Fibroblast of mammary gland (primary cell): ENCODE measurements at regions not wholly inside any gene's neighbourhood (a gene's known extent, or its start where the extent isn't known, plus 50 kb on each side); places are given as distances from the start of the nearest gene placed in this dataset.
"Not testable (repeated sequence)": the region's sequence is repeated elsewhere in the genome, so short reads cannot be mapped to it uniquely, and the experiment has no call there.

Experiments
- DNase-seq: peaks from one replicate; pipeline ENCODE4 v3.0.0-alpha.2; 2010; ENCODE audit warnings: low read depth
- H3K4me3 ChIP-seq: 2 replicates; pipeline ENCODE4 v1.5.1; 2011; ENCODE audit warnings: low read depth, mild to moderate bottlenecking, low read length, moderate library complexity; ENCODE audit not compliant: control insufficient read depth
- CTCF ChIP-seq: conservative IDR thresholded peaks from 2 replicates; pipeline ENCODE4 v1.5.1; 2011; ENCODE audit warnings: low read depth, low read length, inconsistent platforms; ENCODE audit not compliant: control insufficient read depth, insufficient read depth

- DNase-seq: no peak
- TF ChIP-seq CTCF: no peak
- no peak overlapping the region for H3K4me3 ChIP-seq
These were observed 515.4 kb downstream of the SOX6 start for GRCh38 chr11:15840966-15841365.

GRCh38 chr11:15841931-15842740 is 514.2 kb downstream of the SOX6 start:
- no peak overlapping the region for H3K4me3 ChIP-seq
- DNase-seq: no peak
- TF ChIP-seq CTCF: no peak

GRCh38 chr11:15843309-15843872 is 513.0 kb downstream of the SOX6 start:
- no peak for TF ChIP-seq CTCF
- no peak for DNase-seq
- H3K4me3 ChIP-seq: no peak overlapping the region

GRCh38 chr11:15845261-15845660 is 511.1 kb downstream of the SOX6 start:
- TF ChIP-seq CTCF: no peak
- H3K4me3 ChIP-seq: no peak overlapping the region
- no peak for DNase-seq

- no peak for DNase-seq
- TF ChIP-seq CTCF: no peak
- no peak overlapping the region for H3K4me3 ChIP-seq
These were observed 507.6 kb downstream of the SOX6 start for GRCh38 chr11:15848631-15849168.

- no peak overlapping the region for H3K4me3 ChIP-seq
- DNase-seq: no peak
- TF ChIP-seq CTCF: no peak
These were observed 507.1 kb downstream of the SOX6 start for GRCh38 chr11:15849257-15849656.

GRCh38 chr11:15850335-15850734 is 506.0 kb downstream of the SOX6 start:
- not testable (repeated sequence) for DNase-seq, H3K4me3 ChIP-seq
